ENCODE measurements at regions not wholly inside any gene's neighbourhood (a gene's known extent, or its start where the extent isn't known, plus 50 kb on each side); places are given as distances from the start of the nearest gene placed in this dataset.

GRCh38 chr6:73923905-73924485 lies 228.0 kb downstream of the CD109 start:
- TF ChIP-seq CTCF (IDR thresholded peaks at IDR 0.05): no peak
- TF ChIP-seq POLR2A (IDR thresholded peaks at IDR 0.05): no peak
